Upper lobe of left lung (tissue), 4 donors: ENCODE measurements at regions not wholly inside any gene's neighbourhood (a gene's known extent, or its start where the extent isn't known, plus 50 kb on each side); places are given as distances from the start of the nearest gene placed in this dataset.
"Not testable (repeated sequence)": the region's sequence is repeated elsewhere in the genome, so short reads cannot be mapped to it uniquely, and the experiment has no call there.

Source experiments
- CTCF ChIP-seq, 6 experiments: fragments of 450-650 bp in 4 of 6; fragments of 200-600 bp in 2 of 6; sonication (generic) in 2 of 6; IDR thresholded peaks; one replicate each; pipeline ENCODE4 v1.5.1; 2016 to 2019; ENCODE audit warnings: antibody characterized with exemption in 6 of 6
- POLR2A ChIP-seq, 4 donors: fragments of 450-650 bp; IDR thresholded peaks; one replicate each; pipeline ENCODE4 v1.5.1; 2016 to 2017; ENCODE audit warnings: antibody characterized with exemption in 4 of 4, mild to moderate bottlenecking in 2 of 4

DNA sequence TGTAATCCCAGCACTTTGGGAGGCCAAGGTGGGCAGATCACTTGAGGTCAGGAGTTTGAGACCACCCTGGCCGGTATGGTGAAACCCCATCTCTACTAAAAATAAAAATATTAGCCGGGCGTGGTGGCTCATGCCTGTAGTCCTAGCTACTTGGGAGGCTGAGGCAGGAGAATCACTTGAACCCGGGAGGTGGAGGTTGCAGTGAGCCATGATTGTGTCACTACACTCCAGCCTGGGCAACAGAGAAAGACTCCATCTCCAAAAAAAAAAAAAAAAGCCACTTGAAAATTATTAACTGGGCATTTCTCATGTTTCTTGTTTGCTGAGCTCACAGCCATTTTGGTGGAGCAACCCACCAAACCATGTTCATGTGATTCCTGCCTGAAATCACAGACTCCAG, 131.1 kb upstream of the LPP start:
- TF ChIP-seq POLR2A, CTCF (IDR thresholded peaks at IDR 0.05): not testable (repeated sequence)
